ENCODE measurements at regions not wholly inside any gene's neighbourhood (a gene's known extent, or its start where the extent isn't known, plus 50 kb on each side); places are given as distances from the start of the nearest gene placed in this dataset.
"Not testable (repeated sequence)": the region's sequence is repeated elsewhere in the genome, so short reads cannot be mapped to it uniquely, and the experiment has no call there.

DNA sequence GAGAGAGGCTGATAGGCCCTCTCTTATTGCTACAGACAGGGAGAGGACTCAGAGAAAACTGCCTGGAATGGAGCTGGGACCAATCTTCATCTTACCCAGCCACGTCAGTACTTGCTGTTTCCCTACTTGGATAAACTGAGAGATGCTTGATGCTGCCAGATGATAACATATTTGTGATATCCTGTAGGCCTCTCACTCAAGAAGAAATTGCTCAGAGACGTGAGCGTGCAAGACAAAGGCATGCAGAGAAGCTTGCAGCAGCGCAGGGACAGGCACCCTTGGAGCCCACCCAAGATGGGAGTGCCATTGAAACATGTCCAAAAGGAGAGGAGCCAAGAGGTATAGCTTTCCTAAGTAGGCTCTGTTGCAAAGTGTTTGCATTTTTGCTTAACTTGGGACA is 114.7 kb upstream of the GOLGA6L4 start:
- TF ChIP-seq, protein P1, sequence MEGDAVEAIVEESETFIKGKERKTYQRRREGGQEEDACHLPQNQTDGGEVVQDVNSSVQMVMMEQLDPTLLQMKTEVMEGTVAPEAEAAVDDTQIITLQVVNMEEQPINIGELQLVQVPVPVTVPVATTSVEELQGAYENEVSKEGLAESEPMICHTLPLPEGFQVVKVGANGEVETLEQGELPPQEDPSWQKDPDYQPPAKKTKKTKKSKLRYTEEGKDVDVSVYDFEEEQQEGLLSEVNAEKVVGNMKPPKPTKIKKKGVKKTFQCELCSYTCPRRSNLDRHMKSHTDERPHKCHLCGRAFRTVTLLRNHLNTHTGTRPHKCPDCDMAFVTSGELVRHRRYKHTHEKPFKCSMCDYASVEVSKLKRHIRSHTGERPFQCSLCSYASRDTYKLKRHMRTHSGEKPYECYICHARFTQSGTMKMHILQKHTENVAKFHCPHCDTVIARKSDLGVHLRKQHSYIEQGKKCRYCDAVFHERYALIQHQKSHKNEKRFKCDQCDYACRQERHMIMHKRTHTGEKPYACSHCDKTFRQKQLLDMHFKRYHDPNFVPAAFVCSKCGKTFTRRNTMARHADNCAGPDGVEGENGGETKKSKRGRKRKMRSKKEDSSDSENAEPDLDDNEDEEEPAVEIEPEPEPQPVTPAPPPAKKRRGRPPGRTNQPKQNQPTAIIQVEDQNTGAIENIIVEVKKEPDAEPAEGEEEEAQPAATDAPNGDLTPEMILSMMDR (IDR thresholded peaks at IDR 0.05), result not testable (repeated sequence)
- not testable (repeated sequence) for TF ChIP-seq POLR2AphosphoS5, POLR2A, EP300 (IDR thresholded peaks at IDR 0.05)
